HL-60 (cell line): ENCODE measurements at regions not wholly inside any gene's neighbourhood (a gene's known extent, or its start where the extent isn't known, plus 50 kb on each side); places are given as distances from the start of the nearest gene placed in this dataset.

ENCODE experiments used
- DNase-seq, 2 experiments: peaks; one replicate each; pipeline ENCODE4 v3.0.0-alpha.2; 2010 to 2020; ENCODE audit warnings: low read depth in 1 of 2, low spot score in 1 of 2
- H3K27ac ChIP-seq: fragments of 250-450 bp; sonication (Bioruptor Pico); replicated peaks from 2 replicates; pipeline ENCODE4 v1.5.1; 2020; ENCODE audit warnings: mild to moderate bottlenecking, moderate library complexity
- H3K27me3 ChIP-seq: fragments of 250-450 bp; sonication (Bioruptor Pico); 2 replicates; pipeline ENCODE4 v1.5.1; 2021; ENCODE audit warnings: mild to moderate bottlenecking, moderate library complexity; ENCODE audit not compliant: insufficient read depth, poor library complexity, severe bottlenecking
- H3K4me3 ChIP-seq: replicated peaks from 2 replicates; pipeline ENCODE4 v1.5.1; 2011; ENCODE audit warnings: mild to moderate bottlenecking, control low read depth, low read length; ENCODE audit not compliant: insufficient read depth
- GABPA ChIP-seq: IDR thresholded peaks from 2 replicates; pipeline ENCODE4 v1.6.1; 2012; ENCODE audit warnings: low read depth
- POLR2AphosphoS5 ChIP-seq: IDR thresholded peaks from 2 replicates; pipeline ENCODE4 v1.6.1; 2012; ENCODE audit warnings: low read depth
- SPI1 ChIP-seq: IDR thresholded peaks from 2 replicates; pipeline ENCODE4 v1.6.1; 2012; ENCODE audit warnings: low read depth, mild to moderate bottlenecking, borderline replicate concordance
- TF ChIP-seq, protein P1 (sequence below): IDR thresholded peaks from 2 replicates; pipeline ENCODE4 v1.6.1; 2012; ENCODE audit warnings: low read depth; ENCODE audit not compliant: insufficient replicate concordance
- TF ChIP-seq, protein P2 (sequence below): IDR thresholded peaks from one replicate; pipeline ENCODE4 v1.5.1; 2011; ENCODE audit warnings: low read length, control low read depth, inconsistent platforms; ENCODE audit not compliant: insufficient read depth

DNA sequence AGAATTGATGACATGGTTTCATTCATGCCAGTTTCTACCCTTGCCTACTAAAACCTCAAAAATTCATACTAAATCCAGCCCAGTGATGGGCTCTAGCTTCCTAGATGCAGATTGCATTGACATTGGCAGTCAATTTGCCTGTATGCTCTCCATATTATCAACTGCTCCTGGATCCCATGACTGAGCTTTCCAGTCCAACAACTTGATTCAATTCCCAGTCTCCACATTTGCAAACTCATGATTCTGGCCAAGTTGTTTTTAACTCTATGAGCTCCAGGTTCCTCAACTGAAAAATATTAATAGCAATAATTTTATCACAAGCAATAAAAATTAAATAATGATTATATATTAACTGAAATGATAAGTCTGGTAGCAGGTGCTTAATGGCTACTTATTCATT lies 51.0 kb upstream of the DSC1 start:
- H3K27ac ChIP-seq: no peak overlapping the region
- DNase-seq: no peak
- TF ChIP-seq SPI1 (no peak), GABPA (no peak), POLR2AphosphoS5 (no peak)
- TF ChIP-seq, protein P1, sequence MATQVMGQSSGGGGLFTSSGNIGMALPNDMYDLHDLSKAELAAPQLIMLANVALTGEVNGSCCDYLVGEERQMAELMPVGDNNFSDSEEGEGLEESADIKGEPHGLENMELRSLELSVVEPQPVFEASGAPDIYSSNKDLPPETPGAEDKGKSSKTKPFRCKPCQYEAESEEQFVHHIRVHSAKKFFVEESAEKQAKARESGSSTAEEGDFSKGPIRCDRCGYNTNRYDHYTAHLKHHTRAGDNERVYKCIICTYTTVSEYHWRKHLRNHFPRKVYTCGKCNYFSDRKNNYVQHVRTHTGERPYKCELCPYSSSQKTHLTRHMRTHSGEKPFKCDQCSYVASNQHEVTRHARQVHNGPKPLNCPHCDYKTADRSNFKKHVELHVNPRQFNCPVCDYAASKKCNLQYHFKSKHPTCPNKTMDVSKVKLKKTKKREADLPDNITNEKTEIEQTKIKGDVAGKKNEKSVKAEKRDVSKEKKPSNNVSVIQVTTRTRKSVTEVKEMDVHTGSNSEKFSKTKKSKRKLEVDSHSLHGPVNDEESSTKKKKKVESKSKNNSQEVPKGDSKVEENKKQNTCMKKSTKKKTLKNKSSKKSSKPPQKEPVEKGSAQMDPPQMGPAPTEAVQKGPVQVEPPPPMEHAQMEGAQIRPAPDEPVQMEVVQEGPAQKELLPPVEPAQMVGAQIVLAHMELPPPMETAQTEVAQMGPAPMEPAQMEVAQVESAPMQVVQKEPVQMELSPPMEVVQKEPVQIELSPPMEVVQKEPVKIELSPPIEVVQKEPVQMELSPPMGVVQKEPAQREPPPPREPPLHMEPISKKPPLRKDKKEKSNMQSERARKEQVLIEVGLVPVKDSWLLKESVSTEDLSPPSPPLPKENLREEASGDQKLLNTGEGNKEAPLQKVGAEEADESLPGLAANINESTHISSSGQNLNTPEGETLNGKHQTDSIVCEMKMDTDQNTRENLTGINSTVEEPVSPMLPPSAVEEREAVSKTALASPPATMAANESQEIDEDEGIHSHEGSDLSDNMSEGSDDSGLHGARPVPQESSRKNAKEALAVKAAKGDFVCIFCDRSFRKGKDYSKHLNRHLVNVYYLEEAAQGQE: no peak
- TF ChIP-seq, protein P2, sequence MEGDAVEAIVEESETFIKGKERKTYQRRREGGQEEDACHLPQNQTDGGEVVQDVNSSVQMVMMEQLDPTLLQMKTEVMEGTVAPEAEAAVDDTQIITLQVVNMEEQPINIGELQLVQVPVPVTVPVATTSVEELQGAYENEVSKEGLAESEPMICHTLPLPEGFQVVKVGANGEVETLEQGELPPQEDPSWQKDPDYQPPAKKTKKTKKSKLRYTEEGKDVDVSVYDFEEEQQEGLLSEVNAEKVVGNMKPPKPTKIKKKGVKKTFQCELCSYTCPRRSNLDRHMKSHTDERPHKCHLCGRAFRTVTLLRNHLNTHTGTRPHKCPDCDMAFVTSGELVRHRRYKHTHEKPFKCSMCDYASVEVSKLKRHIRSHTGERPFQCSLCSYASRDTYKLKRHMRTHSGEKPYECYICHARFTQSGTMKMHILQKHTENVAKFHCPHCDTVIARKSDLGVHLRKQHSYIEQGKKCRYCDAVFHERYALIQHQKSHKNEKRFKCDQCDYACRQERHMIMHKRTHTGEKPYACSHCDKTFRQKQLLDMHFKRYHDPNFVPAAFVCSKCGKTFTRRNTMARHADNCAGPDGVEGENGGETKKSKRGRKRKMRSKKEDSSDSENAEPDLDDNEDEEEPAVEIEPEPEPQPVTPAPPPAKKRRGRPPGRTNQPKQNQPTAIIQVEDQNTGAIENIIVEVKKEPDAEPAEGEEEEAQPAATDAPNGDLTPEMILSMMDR: no peak
- no peaks in the 10 kb centered on the region for H3K27me3 ChIP-seq
- H3K4me3 ChIP-seq: no peak overlapping the region

DNA sequence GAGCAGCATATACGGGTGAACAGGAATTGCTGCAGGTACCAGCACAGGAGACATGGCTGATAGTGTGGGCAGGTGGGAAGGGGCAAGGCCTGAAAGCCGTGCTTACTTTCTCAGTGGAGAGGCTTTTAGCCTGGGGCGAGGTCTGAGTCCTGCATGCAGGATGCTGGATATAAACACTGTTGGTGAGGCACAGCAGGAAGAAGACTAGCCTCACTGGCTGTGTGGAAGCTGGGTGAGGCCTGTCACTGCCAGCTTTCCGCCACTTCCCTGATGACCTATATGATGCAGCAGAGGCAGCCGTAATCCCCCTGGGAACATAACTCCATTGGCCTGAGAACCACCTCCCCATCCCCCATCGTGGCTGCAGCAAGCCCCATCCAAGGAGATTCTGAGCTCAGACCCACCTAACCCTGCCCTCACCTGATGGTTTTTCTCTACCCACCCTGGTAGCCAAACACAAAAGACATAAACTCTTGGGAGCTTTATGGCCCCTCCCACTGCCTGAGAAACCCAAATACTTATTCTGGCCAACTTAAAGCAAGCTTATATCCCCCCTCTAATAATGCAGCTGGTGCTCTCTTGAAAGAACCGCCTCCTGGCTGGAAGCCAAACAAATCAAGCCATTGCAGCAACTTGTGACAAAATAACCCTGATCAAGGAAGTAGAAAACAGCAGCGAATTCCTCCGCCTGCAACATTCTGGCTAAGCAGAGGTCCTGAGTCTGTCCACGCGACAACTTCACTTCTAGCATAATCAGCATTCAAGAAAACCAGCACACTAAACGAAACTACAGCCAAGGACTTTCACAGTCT lies 54.6 kb upstream of the DSC1 start:
- DNase-seq: peak in 1 of 2 experiments; percentile 36
- H3K27ac ChIP-seq: no peak overlapping the region
- no peak for TF ChIP-seq GABPA
- no peak for TF ChIP-seq SPI1
- TF ChIP-seq POLR2AphosphoS5: no peak
- TF ChIP-seq, protein P1: no peak
- TF ChIP-seq, protein P2: no peak
- no peaks in the 10 kb centered on the region for H3K27me3 ChIP-seq
- no peak overlapping the region for H3K4me3 ChIP-seq

DNA sequence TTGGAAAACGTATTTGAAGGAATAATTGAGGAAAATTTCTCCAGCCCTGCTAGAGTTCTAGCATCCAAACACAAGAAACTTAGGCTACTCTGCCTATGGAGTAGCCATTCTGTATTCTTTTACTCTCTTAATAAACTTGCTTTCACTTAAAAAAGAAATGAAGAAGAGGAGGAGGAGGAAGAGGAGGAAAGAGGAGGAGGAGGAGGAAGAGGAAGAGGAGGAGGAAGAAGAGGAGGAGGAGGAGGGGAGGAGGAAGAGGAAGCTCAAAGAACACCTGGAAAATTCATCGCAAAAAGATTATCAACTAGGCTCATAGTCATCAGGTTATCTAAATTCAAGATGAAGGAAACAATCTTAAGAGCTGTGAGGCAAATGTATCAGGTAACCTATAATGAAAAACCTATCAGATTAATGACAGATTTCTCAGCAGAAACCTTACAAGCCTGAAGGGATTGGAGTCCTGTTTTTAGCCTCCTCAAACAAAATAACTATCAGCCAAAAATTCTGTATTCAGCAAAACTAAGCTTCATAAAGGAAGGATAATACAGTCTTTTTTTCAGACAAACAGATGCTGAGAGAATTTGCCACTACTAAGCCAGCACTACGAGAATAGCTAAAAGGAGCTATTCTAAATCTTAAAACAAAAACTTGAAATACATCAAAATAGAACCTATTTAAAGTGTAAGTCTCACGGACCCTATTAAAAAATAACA lies 56.2 kb upstream of the DSC1 start:
- Histone ChIP-seq H3K27me3 (no peaks in the 10 kb centered on the region), H3K4me3 (no peak overlapping the region), H3K27ac (no peak overlapping the region)
- no peak for DNase-seq
- TF ChIP-seq GABPA (no peak), SPI1 (peak; percentile 3; the same call in 1 of the 2 replicates)

DNA sequence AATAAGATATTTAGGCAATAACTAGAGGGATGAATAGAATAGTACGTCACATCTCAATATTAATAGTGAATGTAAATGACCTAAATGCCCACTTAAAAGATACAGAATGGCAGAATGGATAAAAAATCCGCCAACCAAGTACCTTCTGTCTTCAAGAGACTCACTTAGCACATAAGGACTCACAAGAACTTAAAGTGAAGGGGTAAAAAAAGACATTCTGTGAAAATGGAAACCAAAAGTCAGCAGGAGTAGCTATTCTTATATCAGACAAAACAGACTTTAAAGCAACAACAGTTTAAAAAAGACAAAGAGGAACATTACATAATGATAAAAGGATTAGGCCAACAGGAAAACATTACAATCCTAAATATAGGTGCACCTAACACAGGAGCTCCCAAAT lies 56.7 kb upstream of the DSC1 start:
- no peak for DNase-seq
- Histone ChIP-seq H3K27ac (no peak overlapping the region), H3K27me3 (no peaks in the 10 kb centered on the region), H3K4me3 (no peak overlapping the region)
- TF ChIP-seq SPI1 (no peak), GABPA (no peak), POLR2AphosphoS5 (no peak)
- TF ChIP-seq, protein P2: no peak
- TF ChIP-seq, protein P1: no peak
